Naive thymus-derived CD8-positive, alpha-beta T cell (primary cell): ENCODE measurements at regions not wholly inside any gene's neighbourhood (a gene's known extent, or its start where the extent isn't known, plus 50 kb on each side); places are given as distances from the start of the nearest gene placed in this dataset.

Experiments
- ATAC-seq, 2 donors: fragments of 150-1000 bp; cut with Tn5 transposase in 1 of 2; sonication (Bioruptor Pico), chemical (Tn5 transposase) in 1 of 2; 1 replicate in 1 of 2; 2 replicates in 1 of 2; pipeline ENCODE4 v1.10.0; 2021; ENCODE audit warnings: mild to moderate bottlenecking in 2 of 2, moderate library complexity in 2 of 2
- POLR2A ChIA-PET: fragments of 350-600 bp; sonication (Branson Sonifier 250); formaldehyde crosslinking; loops from one replicate; lab custom pipeline; 2021; ENCODE audit warnings: antibody characterized with exemption; lab: Charles Lee
- DNase-seq, 10 donors: peaks; one replicate each; pipeline versions ENCODE4 v3.0.0 to v3.0.0-alpha.2; 2020 to 2022
- H3K27ac Mint-ChIP-seq, 10 donors: one replicate each; pipeline ENCODE4 v1.8.0; 2020 to 2022; ENCODE audit warnings: mild to moderate bottlenecking in 10 of 10, mixed read lengths in 10 of 10, moderate library complexity in 4 of 10, inconsistent platforms in 1 of 10
- H3K27me3 Mint-ChIP-seq, 5 donors: one replicate each; pipeline ENCODE4 v1.8.0; 2021 to 2022; ENCODE audit warnings: mixed read lengths in 5 of 5
- H3K36me3 Mint-ChIP-seq, 3 donors: one replicate each; pipeline ENCODE4 v1.8.0; 2020 to 2022; ENCODE audit warnings: mixed read lengths in 3 of 3, mild to moderate bottlenecking in 2 of 3, inconsistent platforms in 1 of 3
- H3K4me1 Mint-ChIP-seq, 4 donors: one replicate each; pipeline ENCODE4 v1.8.0; 2021 to 2022; ENCODE audit warnings: mixed read lengths in 4 of 4
- H3K4me3 Mint-ChIP-seq, 10 donors: one replicate each; pipeline ENCODE4 v1.8.0; 2020 to 2022; ENCODE audit warnings: mild to moderate bottlenecking in 10 of 10, mixed read lengths in 10 of 10, moderate library complexity in 6 of 10, inconsistent platforms in 1 of 10
- H3K9me3 Mint-ChIP-seq, 9 donors: one replicate each; pipeline ENCODE4 v1.8.0; 2020 to 2022; ENCODE audit warnings: mixed read lengths in 9 of 9, mild to moderate bottlenecking in 3 of 9, inconsistent platforms in 1 of 9, moderate library complexity in 1 of 9

DNA sequence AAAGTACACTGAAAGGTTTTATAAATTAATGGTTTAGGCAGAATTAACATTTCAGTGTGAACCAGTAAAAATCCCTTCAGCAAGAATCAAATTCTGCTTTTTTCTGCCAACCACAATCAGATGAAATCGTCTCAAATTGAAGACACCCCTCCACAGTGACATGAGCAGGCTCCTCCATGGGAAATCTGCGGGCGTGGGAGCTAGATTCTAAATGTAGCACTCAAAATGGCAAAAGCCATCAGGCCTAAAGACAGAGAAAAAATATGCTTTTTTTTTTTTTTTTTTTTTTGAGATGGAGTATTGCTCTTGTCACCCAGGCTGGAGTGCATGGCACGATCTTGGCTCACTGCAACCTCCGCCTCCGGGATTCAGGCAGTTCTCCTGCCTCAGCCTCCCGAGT lies 55.8 kb upstream of the MRPS9 start:
- POLR2A ChIA-PET, result no interaction called here
- H3K9me3 Mint-ChIP-seq, result peaks cover 0 to 17% (median 3%) of the 10 kb centered on the region in 9 donors
- DNase-seq, result no peak
- H3K4me1 Mint-ChIP-seq, result peaks cover 3 to 11% (median 7%) of the 10 kb centered on the region in 4 donors
- peaks cover 8 to 17% (median 11%) of the 10 kb centered on the region in 5 donors for H3K27me3 Mint-ChIP-seq
- H3K4me3 Mint-ChIP-seq, result no peak overlapping the region
- no peak overlapping the region for H3K27ac Mint-ChIP-seq
- H3K36me3 Mint-ChIP-seq, result peaks cover 0 to 6% (median 2%) of the 10 kb centered on the region in 3 donors
- ATAC-seq, result no peak
